Peyer's patch (tissue), 4 donors: ENCODE measurements at regions not wholly inside any gene's neighbourhood (a gene's known extent, or its start where the extent isn't known, plus 50 kb on each side); places are given as distances from the start of the nearest gene placed in this dataset.

Source experiments
- CTCF ChIP-seq, 6 experiments: fragments of 450-650 bp in 4 of 6; fragments of 200-600 bp in 2 of 6; sonication (generic) in 1 of 6; IDR thresholded peaks; one replicate each; pipeline ENCODE4 v1.5.1; 2017 to 2019; ENCODE audit warnings: antibody characterized with exemption in 6 of 6, mild to moderate bottlenecking in 3 of 6, moderate library complexity in 1 of 6
- POLR2A ChIP-seq, 2 donors: fragments of 450-650 bp; IDR thresholded peaks; one replicate each; pipeline ENCODE4 v1.5.1; 2017; ENCODE audit warnings: antibody characterized with exemption in 2 of 2, mild to moderate bottlenecking in 2 of 2, moderate library complexity in 2 of 2

GRCh38 chr16:17683281-17683680, 212.5 kb upstream of the XYLT1 start:
- TF ChIP-seq CTCF (IDR thresholded peaks at IDR 0.05), result no peak
- TF ChIP-seq POLR2A (IDR thresholded peaks at IDR 0.05), result no peak
